ENCODE measurements at regions not wholly inside any gene's neighbourhood (a gene's known extent, or its start where the extent isn't known, plus 50 kb on each side); places are given as distances from the start of the nearest gene placed in this dataset.

DNA sequence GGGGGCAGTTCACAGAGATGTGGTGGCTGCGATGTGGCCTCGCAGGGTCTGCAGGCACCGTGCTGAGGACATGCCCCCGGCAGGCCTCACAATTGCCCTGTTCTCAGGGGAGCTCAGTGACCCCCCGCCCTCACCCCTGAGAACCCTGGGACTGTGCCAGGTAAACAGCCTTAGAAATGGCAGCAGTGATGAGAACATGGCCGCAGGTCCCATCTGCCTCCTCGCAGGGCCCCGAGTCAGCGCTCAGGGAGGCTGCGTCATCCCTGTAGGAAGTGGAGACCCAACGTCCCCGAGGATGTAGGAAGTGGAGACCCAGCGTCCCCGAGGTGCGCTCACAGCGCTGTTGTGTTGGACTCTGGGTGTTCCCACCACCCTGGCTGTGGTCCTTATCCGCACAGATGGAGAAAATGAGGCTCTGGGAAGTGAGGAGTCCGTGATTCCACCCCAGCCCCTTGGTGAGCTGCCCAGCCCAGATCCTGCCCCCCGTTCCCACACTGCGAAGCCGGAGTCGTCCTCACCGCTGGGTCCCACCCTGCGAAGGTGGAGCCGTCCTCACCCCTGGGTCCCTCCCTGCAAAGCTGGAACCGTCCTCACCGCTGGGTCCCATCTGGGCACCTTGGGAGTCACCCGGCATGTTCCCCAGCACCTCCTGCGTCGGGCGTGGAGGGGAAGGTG is 1086.8 kb downstream of the BRD1 start:
- no peak for DNase-seq (ENCODE audit: low read depth in 4 of 4, low spot score in 3 of 4)

DNA sequence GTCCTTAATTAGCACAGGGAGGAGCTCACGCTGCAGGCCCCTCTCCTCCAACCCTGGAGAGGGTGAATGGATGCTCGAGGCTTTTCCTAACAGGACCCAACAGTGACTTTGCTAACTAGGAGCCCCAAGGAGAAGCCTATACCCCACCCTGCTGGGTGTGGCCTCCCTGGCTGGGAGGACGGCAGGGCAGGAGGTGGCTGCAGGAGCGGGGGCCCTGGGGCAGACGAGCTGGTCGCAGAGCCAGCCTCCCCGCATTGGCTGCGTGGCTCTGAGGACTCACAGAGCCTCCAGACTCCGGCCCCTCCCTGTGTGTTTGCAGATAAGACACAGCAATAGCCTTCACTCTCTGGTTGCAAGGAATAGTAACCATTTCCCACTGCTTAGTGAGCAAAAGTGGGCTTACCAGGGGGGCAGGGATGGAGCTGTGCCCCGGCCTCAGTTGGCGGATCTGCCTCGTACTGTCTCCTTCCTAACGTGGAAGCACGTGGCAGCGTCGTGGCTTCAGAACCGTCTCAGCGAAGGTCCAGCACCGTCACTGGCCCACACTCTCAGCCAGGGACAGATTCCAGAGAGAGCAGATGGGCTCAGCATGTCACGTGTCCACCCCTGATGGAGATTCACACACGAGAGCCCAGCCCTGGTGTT is 1087.5 kb downstream of the BRD1 start:
- no peak for DNase-seq (ENCODE audit: low read depth in 4 of 4, low spot score in 3 of 4)

DNA sequence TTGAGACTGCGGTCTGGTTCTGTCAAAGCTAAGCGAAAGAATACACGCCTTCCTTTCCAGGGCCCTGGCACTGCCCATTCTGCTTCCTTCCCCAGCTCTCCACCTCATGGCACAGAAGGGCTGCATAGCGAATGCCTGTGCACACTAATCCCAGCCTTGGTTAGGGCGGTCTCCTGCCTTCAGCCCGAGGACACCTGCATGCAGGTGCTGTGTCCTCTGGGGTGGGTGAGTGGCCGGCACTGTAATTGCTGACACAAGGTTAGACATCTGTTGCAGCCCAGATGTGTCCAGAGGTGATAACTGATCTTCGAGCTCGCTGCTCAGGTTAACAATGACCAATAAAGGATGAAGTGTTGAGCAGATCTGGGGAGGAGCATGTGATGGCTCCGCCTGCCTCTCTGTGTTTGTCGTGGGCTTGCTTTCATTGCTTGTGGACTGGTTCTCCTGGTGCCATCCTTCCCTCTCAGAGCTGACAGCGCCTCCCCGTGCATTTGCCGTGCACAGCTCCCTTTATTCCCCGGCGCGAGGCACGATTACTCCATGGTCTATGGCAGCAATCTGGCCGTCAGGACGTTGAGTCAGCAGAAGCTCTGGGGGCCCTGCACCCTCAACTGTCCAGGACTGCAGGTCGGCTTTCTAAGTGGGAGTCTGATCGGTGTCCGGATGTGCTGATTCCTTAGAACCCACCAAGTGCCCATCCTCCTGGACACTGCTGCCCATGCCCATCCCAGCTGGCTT is 1088.2 kb downstream of the BRD1 start:
- no peak for DNase-seq (ENCODE audit: low read depth in 4 of 4, low spot score in 3 of 4)

DNA sequence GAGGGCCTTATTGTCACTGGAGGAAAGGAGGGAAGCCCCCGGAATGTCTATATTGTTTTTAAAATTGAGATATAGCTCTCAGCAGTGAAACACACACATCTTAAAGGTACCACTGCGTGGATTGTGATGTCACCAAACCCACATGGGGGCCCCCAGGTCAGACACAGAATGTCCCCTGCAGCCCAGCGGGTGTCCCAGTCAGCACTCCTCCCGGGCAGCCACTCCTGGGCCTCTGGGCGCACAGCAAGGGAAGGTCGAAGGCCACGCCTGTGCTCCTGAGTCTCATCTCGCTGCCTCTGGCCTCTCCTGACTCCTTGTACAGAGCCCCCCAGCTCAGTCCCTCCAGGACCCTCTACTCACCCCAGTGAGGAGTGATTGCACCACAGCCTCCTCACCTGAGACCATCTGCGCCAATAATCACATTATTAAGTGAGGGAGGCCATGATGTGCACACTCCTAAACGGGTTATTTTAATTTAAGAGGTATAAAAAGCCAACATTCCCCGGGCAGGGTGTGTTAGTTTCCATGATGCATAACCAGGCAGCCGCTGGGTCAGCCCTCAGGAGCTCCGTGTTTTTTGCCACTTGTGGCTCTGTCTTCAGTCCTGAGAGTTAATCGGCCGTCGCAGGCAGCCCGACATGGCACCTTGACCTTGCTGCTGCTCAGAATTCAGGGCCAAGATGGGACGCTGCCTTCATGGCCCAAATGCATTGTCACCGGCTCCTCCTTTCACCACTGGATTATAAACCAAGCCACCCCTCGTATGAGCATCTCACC is 1089.3 kb downstream of the BRD1 start:
- DNase-seq (ENCODE audit: low read depth in 4 of 4, low spot score in 3 of 4), result no peak

DNA sequence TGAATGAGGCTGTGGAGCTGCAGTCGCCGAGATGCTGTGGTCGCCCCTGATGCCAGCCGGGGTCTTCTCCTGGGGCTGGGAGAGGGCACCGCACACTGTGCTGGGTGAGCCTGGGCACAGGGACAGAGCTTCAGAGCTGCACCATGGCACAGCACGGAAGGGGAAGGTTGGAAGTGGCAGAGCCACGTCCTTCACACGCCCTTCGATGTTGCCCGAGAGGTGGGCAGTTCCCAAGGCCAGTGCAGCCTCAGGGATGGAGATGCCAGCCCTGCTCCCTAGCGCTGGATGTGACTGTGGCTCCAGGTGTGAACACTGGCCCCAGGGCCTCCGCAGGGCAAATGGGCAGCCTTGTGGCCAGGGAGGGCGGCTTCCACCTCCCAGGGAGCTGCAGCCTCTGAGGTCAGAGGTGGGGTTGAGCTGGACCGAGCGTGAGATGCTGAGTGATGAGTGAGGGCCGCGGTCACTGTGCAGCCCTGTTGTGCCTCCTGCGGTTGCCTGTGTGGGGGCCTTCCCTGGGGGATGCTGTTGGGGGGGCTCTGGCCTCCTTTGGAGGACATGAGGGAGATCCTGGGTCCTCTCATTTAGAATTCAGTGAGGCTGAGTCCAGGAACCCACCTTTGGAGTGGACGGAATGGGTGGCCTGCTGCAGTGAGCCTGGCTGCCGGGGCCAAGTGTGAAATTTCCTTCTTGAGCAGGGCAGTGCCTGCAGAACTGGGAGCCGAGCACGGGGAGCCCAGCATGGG is 1090.0 kb downstream of the BRD1 start:
- no peak for DNase-seq (ENCODE audit: low read depth in 4 of 4, low spot score in 3 of 4)

DNA sequence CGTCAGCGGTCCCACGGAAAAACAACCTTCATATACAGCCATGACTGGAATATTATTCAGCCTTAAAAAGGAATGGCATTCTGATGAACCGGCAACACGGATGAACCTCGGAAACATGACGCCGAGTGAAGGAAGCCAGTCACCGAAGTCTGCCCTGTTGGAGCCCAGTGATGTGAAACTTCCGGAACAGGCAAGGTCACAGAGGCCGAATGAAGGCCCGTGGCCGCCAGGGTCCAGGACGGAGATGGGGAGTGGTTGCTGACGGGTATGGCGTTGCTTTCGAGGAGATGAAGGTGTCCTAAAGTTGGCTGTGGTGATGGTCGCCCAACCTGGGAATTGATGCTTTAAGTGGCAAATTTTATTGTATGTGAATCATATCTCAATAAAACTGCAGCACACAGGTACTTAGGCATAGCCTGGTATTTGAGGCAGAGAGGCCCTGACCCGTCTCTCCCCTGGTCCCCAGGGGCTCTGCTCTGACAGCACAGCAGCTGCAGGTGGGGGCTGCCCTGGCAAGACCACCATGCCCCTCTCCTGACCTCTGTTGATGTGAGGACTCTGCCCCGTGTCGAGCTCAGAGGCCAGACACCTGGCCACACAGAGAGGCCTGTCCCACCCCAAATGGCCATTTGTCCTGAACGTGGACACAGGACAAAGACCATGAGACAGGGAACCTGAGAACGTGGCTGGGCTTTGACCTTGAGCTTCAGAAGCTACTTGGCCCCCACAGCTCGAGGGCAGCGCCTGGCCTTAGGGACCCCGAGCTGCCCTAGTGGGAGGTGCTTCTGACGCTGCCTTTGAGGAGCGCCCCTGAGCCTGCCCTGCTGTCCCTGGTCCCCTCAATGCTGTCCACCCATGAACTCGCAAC is 1090.8 kb downstream of the BRD1 start:
- no peak for DNase-seq (ENCODE audit: low read depth in 4 of 4, low spot score in 3 of 4)

DNA sequence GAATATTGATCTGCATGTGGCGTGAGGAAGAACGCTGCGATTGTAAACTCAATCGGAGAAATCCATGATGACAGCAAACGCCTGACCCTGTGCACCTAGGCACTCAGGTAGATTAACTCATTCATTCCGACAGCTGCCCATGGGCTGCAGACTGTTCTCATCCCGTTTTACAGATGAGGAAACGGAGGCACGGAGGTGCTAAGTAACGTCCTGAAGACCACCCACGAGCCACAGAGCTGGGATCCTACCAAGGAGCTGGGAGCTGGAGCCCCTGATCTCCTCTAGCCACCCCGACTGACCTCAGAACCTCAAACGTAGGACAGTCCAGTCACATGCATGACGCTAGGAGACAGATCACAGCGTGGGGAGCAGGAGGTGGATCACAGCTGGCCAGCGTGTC is 1092.7 kb downstream of the BRD1 start:
- DNase-seq (ENCODE audit: low read depth in 4 of 4, low spot score in 3 of 4), result no peak

DNA sequence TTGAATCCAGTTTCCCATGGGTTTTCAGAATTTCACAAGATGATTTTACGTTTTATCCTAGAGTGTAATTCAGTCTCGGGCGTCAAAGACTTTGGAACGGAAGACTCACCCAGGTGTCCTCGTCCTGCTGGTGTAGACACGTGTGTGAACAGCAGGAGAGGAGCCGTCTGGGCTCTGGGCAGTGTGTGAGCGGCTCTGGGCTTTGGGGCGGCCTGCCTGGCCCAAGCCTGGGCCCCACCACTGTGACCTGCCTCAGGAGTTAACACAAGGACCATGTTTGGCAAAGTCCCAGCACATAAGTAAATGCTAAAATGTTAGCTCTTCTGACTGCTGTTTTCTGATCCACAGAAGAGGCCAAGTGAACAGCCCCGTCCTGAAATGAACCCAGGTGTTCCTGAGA is 1093.3 kb downstream of the BRD1 start:
- no peak for DNase-seq (ENCODE audit: low read depth in 4 of 4, low spot score in 3 of 4)

DNA sequence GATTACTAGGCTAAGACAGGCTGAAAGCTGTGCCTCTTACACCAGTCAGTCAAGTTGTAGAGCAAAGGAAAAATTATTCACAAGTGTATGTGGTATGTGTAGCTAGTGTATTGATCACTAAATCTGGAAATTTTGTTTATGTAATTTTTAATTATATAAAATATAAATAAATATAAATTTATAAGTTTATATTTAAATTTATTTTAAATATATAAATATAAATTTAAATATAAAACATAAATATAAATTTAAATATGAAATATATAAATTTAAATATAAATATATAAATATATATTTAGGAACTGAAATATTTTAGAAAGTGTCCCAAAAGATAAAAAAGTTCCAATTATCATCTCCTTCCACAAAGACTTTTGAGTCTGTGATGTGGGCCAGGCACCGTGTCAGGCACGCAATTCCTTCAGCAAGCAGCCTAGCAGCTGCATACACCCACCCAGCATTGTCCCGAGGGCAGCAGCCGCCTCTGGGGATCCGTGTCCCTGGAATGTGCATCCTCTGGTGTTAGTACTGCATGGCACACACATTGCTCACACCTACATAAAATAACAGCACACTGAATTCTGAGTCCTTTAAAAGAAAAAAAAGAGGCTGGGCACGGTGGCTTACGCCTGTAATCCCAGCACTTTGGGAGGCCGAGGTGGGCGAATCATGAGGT is 1098.0 kb downstream of the BRD1 start:
- no peak for DNase-seq (ENCODE audit: low read depth in 4 of 4, low spot score in 3 of 4)

DNA sequence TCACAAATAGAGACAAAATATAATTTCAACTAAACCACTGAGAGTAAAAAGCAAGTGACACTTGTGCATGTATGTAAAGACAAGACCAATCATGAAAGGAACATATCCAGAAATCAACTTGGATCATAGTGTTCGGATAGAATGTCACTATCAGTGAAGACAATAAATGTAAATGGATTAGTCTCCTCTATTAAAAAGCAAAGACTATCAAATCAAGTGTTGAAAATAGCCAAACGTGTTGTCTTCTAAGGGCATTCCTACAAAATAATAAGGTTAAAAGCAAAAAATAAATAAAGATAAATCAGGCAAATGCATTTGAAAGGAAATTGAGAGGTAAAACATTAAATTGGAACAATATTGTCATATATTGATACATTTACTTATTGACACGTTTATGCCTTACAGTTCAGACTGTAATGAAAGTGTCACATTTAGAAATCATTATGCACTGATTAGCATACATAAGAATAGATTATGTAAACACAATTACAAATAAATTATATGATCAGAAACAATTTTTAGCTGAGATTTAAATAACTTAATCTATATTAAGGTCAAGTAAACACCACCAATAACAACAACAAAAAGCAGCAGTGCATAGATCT is 1100.1 kb downstream of the BRD1 start:
- no peak for DNase-seq (ENCODE audit: low read depth in 4 of 4, low spot score in 3 of 4)

DNA sequence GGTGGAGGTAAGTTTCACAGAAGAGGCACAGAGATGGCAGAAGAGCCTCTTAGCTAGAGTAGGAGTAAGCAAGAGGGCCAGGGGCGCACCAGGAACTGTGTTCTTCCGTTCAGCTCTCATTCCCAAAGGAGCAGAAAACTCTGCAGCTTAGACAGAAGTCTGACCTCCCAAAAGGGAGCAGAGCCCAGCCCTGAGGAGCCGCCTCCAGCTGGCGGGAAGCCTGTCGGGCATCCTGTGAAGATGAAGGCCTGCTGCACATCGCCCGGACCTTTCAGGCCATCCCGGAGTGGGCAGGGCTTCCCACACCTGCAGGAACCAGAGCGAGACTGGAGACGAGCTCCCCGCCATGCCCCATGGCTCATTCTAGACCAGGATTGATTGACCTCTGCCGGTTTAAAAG is 1102.8 kb downstream of the BRD1 start:
- no peak for DNase-seq (ENCODE audit: low read depth in 4 of 4, low spot score in 3 of 4)

DNA sequence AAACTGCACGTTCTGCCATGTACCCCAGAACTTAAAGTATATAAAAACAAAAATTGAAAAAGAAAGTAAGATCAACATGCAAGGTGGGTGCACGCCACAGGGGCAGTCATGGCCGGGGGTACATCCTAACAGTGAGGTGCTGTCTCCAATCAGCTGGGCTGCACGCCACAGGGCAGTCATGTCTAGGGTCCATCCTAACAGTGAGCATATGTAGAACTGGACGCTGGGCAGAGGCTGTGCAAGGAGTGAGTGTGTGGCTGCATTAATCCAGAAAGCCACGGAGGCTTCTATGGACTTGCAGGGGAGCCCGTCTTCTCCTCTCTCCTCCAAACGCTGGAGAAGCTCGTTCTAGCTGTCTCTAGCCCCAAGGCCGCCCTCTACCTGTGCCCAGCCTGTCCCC is 1105.0 kb downstream of the BRD1 start:
- DNase-seq (ENCODE audit: low read depth in 4 of 4, low spot score in 3 of 4), result no peak

DNA sequence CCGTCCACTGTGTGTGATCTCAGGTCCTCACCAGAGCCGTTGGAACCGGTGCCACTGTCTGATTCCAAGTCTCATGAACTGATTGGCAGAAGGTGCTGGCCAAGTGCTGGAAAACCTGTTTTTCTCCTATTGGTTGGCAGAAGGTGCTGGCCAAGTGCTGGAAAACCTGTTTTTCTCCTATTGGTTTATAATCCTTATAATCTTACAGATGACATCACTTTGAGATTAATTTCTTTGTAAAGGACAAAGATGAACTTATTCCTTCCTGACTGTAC is 1106.3 kb downstream of the BRD1 start:
- no peak for DNase-seq (ENCODE audit: low read depth in 4 of 4, low spot score in 3 of 4)

DNA sequence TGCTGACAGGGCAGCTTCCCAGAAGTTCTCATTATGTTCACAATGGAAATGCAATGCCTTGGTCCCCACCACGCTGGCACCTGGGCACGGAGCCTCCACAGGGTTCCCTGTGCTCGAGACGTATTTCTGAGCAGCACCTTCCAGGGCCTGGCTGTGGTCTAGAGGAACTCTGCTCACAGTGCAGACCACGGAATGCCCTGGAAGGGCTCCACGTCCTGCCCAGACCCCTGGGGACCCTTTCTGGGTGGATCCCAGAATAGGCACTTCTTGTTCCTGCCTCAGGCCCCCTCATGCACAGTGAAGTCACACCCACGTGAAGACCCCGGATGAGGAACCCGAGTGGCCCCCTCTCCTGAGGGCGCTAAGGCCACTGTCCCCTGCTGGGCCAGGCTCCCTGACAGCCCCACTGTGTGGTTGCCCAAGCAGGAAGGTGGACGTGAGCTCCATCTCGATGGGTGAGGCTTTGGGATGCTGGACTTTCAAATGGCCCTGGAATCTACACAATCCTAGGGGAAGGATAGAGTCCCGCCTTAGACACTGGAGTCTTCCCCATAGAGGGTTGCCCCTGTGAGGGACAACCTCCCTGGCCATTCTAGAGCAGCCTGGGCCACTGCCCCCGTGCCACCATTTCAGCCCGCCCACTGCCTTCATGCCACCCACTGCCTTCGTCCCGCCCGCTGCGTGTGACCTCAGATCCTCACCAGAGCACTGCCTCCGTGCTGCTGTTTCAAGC is 1106.8 kb downstream of the BRD1 start:
- no peak for DNase-seq (ENCODE audit: low read depth in 4 of 4, low spot score in 3 of 4)

DNA sequence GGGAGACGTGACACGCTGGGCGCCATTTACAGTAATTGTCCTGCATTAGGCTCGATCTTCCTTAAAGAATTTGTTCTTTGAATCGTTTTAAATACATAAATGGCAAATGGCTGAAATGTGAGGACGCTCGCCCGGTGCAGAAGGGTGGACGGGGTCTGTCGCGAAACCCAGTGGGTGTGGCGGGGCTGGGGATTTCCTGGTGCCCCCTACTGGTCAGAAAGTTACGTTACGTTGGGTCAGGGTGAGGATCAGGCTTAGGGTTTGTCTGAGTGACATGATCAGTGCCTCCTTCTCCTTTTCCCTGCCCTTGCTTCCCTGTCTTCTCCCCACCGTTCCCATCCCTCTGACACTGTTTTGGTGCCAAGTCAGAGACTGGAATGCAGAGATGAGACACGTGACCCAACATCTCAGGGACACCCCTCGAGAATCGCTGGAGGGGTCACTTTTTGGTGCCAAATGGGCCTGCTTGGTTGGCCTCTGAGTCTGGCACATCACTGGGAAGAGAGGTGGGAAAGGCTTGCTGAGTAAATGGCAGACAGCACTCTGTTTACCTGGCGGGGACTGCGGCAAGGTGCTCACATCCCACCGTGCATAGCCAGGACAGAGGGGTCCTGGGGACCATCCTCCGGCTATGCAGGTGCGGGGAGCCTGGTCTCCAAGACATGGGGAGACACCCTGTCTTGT is 1107.6 kb downstream of the BRD1 start:
- DNase-seq (ENCODE audit: low read depth in 4 of 4, low spot score in 3 of 4), result no peak

DNA sequence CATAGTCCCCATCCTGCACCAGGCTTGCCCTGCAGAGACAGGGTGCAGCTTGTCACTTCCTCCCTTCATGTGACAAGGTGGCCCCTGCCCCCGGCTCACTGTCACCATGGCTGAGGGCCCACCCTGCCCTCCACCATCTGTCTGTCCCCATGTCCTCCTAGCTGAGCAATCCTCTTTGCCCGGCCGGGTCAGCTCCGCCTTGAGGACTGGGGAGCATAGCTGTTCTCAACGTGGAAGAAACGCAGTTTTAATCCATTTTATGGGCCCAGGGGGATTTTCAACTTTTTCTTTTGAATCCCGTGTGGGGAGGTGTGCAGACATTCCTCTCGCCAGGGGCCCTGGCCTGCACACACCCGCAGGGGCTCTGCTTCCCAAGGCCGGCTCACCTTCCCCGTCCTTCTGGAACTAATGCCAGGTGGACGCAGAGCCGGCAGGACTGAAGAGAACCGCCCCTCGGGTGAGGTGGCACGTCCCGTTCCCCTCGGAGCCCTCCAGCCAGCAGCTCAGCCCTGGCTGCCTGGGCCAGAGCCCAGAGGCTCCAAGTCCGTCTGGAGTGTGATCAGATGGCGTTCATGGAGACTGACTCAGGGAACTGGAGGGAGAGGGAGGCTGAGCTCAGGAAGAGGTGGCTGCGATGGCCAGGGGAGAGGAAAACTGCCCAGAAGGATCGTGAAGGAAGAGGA is 1108.7 kb downstream of the BRD1 start:
- no peak for DNase-seq (ENCODE audit: low read depth in 4 of 4, low spot score in 3 of 4)
